ENCODE measurements at regions not wholly inside any gene's neighbourhood (a gene's known extent, or its start where the extent isn't known, plus 50 kb on each side); places are given as distances from the start of the nearest gene placed in this dataset.

- TF ChIP-seq POLR2A (IDR thresholded peaks at IDR 0.05; ENCODE audit: low read length) = no peak
- TF ChIP-seq GATA1 (IDR thresholded peaks at IDR 0.05; ENCODE audit: low read depth, low read length) = no peak
These were observed 370.4 kb upstream of the TGFBR2 start for GRCh38 chr3:30236011-30236410.
